GM21576 (cell line): ENCODE measurements at regions not wholly inside any gene's neighbourhood (a gene's known extent, or its start where the extent isn't known, plus 50 kb on each side); places are given as distances from the start of the nearest gene placed in this dataset.
"Not testable (repeated sequence)": the region's sequence is repeated elsewhere in the genome, so short reads cannot be mapped to it uniquely, and the experiment has no call there.

Source experiments
- ATAC-seq: cut with Tn5 transposase; IDR thresholded peaks from one replicate; pipeline ENCODE4 v1.9.1; 2021; ENCODE audit warnings: mild to moderate bottlenecking, moderate library complexity; ENCODE audit not compliant: unreplicated experiment

- no peak for ATAC-seq
Observed at GRCh38 chr6:168864541-168865460, 388.8 kb downstream of the THBS2 start.

- no peak for ATAC-seq
Observed at GRCh38 chr6:168863467-168863866, 390.2 kb downstream of the THBS2 start.

- ATAC-seq: no peak
Observed at GRCh38 chr6:168862346-168862980, 391.2 kb downstream of the THBS2 start.

- ATAC-seq: no peak
Observed at GRCh38 chr6:168860987-168861386, 392.7 kb downstream of the THBS2 start.

- ATAC-seq: no peak
Observed at GRCh38 chr6:168860341-168860740, 393.3 kb downstream of the THBS2 start.

GRCh38 chr6:168858926-168859325 is 394.7 kb downstream of the THBS2 start:
- no peak for ATAC-seq

GRCh38 chr6:168856914-168857313 is 396.7 kb downstream of the THBS2 start:
- no peak for ATAC-seq

GRCh38 chr6:168852376-168852884 is 401.2 kb downstream of the THBS2 start:
- no peak for ATAC-seq

GRCh38 chr6:168851460-168852375 is 401.9 kb downstream of the THBS2 start:
- no peak for ATAC-seq

- ATAC-seq: not testable (repeated sequence)
Observed at GRCh38 chr6:168850027-168850736, 403.5 kb downstream of the THBS2 start.

GRCh38 chr6:168849459-168849858 is 404.2 kb downstream of the THBS2 start:
- ATAC-seq: no peak

- no peak for ATAC-seq
Observed at GRCh38 chr6:168848797-168849196, 404.8 kb downstream of the THBS2 start.

GRCh38 chr6:168844821-168845609 is 404.0 kb downstream of the SMOC2 start:
- no peak for ATAC-seq

- ATAC-seq: not testable (repeated sequence)
Observed at GRCh38 chr6:168842632-168843212, 401.7 kb downstream of the SMOC2 start.

- ATAC-seq: no peak
Observed at GRCh38 chr6:168841609-168842278, 400.8 kb downstream of the SMOC2 start.

- not testable (repeated sequence) for ATAC-seq
Observed at GRCh38 chr6:168840932-168841331, 399.9 kb downstream of the SMOC2 start.

- ATAC-seq: not testable (repeated sequence)
Observed at GRCh38 chr6:168840299-168840698, 399.3 kb downstream of the SMOC2 start.

- no peak for ATAC-seq
Observed at GRCh38 chr6:168838037-168838399, 397.0 kb downstream of the SMOC2 start.
